Activated naive CD4-positive, alpha-beta T cell treated with anti-CD3 and anti-CD28 coated beads for 36 hours (primary cell): ENCODE measurements at regions not wholly inside any gene's neighbourhood (a gene's known extent, or its start where the extent isn't known, plus 50 kb on each side); places are given as distances from the start of the nearest gene placed in this dataset.

Source experiments
- CTCF ChIA-PET: fragments of 350-600 bp; sonication (Branson Sonifier 250); formaldehyde crosslinking; loops from one replicate; lab custom pipeline; 2021; ENCODE audit warnings: antibody characterized with exemption; lab: Charles Lee
- DNase-seq: peaks from one replicate; pipeline ENCODE4 v3.0.0-alpha.2; 2020
- H3K27ac Mint-ChIP-seq: one replicate; pipeline ENCODE4 v1.8.0; 2021; ENCODE audit warnings: mild to moderate bottlenecking, mixed read lengths
- H3K27me3 Mint-ChIP-seq: one replicate; pipeline ENCODE4 v1.8.0; 2021; ENCODE audit warnings: low read depth, mixed read lengths
- H3K36me3 Mint-ChIP-seq: one replicate; pipeline ENCODE4 v1.8.0; 2021; ENCODE audit warnings: low read depth, mixed read lengths
- H3K4me1 Mint-ChIP-seq: one replicate; pipeline ENCODE4 v1.8.0; 2021; ENCODE audit warnings: low read depth, mixed read lengths
- H3K4me3 Mint-ChIP-seq: one replicate; pipeline ENCODE4 v1.8.0; 2021; ENCODE audit warnings: mild to moderate bottlenecking, moderate library complexity, mixed read lengths
- H3K9me3 Mint-ChIP-seq: one replicate; pipeline ENCODE4 v1.8.0; 2021; ENCODE audit warnings: mixed read lengths
- intact Hi-C: fragments of 100-400 bp; cut with micrococcal nuclease; formaldehyde crosslinking; loops from one replicate; pipeline ENCODE4 v1.15.1; 2023

- Mint-ChIP-seq H3K36me3 (peaks cover 1% of the 10 kb centered on the region), H3K4me1 (no peaks in the 10 kb centered on the region), H3K27ac (no peak overlapping the region), H3K27me3 (no peaks in the 10 kb centered on the region), H3K9me3 (peaks cover 19% of the 10 kb centered on the region), H3K4me3 (no peak overlapping the region)
- CTCF ChIA-PET = no interaction called here
- DNase-seq = no peak
- intact Hi-C loops = no loop called here
Measured at GRCh38 chr9:106356924-106357323, 506.0 kb upstream of the ZNF462 start.

- no peaks in the 10 kb centered on the region for H3K27me3 Mint-ChIP-seq
- CTCF ChIA-PET = no interaction called here
- H3K4me1 Mint-ChIP-seq = no peaks in the 10 kb centered on the region
- no peak for DNase-seq
- H3K4me3 Mint-ChIP-seq = no peak overlapping the region
- H3K9me3 Mint-ChIP-seq = peaks cover 19% of the 10 kb centered on the region
- intact Hi-C loops = no loop called here
- H3K36me3 Mint-ChIP-seq = peaks cover 1% of the 10 kb centered on the region
- no peak overlapping the region for H3K27ac Mint-ChIP-seq
Measured at GRCh38 chr9:106358331-106358730, 504.6 kb upstream of the ZNF462 start.

- Mint-ChIP-seq H3K27me3 (no peaks in the 10 kb centered on the region), H3K4me3 (no peak overlapping the region), H3K9me3 (peaks cover 7% of the 10 kb centered on the region), H3K36me3 (no peaks in the 10 kb centered on the region), H3K4me1 (no peaks in the 10 kb centered on the region), H3K27ac (no peak overlapping the region)
- CTCF ChIA-PET = interaction anchor here (0.9 kb wide), 1 partner anchor 15 kb away, joined by 3 read pairs; no protein-coding TSS in a partner anchor
- DNase-seq = no peak
- intact Hi-C loops = no loop called here
Measured at GRCh38 chr9:106376689-106377088, 486.3 kb upstream of the ZNF462 start.

DNA sequence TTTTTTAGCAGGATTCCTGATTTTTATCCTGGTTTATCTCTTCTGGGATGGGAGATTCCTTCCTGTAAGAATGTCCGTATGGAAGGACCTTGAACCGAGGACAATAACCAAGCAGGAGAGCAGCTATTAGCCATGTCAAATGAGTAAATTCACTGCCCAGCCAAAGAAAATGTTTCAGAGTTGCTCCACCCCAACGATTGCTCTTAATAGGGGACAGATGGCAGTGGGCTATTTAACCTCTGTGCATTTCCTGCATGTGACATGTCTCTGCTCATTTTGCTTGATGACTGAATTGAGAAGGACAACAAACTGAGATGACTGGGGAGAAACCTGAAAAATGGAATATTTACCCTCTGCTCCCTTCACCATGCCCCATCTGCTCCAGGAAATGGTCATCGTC lies 479.9 kb upstream of the ZNF462 start:
- Mint-ChIP-seq H3K27ac (no peak overlapping the region), H3K4me1 (no peaks in the 10 kb centered on the region), H3K27me3 (no peaks in the 10 kb centered on the region), H3K9me3 (peaks cover 2% of the 10 kb centered on the region), H3K36me3 (no peaks in the 10 kb centered on the region), H3K4me3 (no peak overlapping the region)
- CTCF ChIA-PET = no interaction called here
- intact Hi-C loops = no loop called here
- DNase-seq = no peak

- no peak for DNase-seq
- intact Hi-C loops = no loop called here
- CTCF ChIA-PET = no interaction called here
- Mint-ChIP-seq H3K27ac (no peak overlapping the region), H3K27me3 (no peaks in the 10 kb centered on the region), H3K36me3 (no peaks in the 10 kb centered on the region), H3K4me3 (no peak overlapping the region), H3K9me3 (peaks cover 4% of the 10 kb centered on the region), H3K4me1 (no peaks in the 10 kb centered on the region)
Measured at GRCh38 chr9:106387965-106388364, 475.0 kb upstream of the ZNF462 start.

DNA sequence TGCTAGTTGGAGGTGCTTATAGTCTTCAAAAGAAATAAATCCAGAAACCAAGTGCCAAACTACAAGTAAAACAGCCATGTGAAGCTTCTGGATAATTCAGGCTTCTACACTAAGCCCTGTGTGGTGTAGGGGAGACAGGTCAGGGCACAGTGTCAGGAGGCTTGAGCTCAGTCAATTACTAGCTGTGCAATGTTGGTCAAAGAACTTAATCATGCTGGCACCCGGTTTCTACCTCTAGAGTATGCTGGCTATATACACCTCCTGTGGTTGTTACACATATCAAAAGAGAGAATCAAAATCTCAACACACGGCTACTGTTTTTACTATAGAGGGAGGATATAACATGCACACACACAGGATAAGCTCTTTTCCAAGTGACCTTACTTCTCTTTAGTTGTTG lies 469.7 kb upstream of the ZNF462 start:
- no peaks in the 10 kb centered on the region for H3K27me3 Mint-ChIP-seq
- CTCF ChIA-PET = no interaction called here
- H3K9me3 Mint-ChIP-seq = peaks cover 4% of the 10 kb centered on the region
- no peak overlapping the region for H3K27ac Mint-ChIP-seq
- intact Hi-C loops = no loop called here
- no peaks in the 10 kb centered on the region for H3K36me3 Mint-ChIP-seq
- no peak overlapping the region for H3K4me3 Mint-ChIP-seq
- no peak for DNase-seq
- no peaks in the 10 kb centered on the region for H3K4me1 Mint-ChIP-seq

DNA sequence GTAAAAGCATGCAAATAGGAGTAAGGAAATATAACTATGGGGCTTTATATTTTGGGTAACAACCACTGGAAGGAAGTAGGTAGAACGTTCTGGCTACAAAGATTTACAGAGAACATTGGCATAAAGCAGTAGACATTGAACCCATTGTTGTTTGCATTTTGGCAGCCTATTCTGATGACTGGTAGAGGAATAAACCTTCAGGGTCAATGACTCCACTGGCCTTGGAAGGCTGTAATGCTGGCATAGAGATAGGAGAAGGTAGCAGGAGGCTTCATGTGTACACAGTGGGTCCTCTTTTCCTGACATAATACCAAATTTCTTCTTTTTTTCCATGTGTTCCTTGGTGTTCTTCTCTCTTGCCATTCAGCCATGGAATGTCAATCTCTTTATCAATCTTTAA lies 462.8 kb upstream of the ZNF462 start:
- Mint-ChIP-seq H3K27me3 (no peaks in the 10 kb centered on the region), H3K9me3 (no peaks in the 10 kb centered on the region), H3K4me3 (no peak overlapping the region), H3K27ac (no peak overlapping the region), H3K4me1 (no peaks in the 10 kb centered on the region), H3K36me3 (no peaks in the 10 kb centered on the region)
- no peak for DNase-seq
- intact Hi-C loops = no loop called here
- CTCF ChIA-PET = no interaction called here

DNA sequence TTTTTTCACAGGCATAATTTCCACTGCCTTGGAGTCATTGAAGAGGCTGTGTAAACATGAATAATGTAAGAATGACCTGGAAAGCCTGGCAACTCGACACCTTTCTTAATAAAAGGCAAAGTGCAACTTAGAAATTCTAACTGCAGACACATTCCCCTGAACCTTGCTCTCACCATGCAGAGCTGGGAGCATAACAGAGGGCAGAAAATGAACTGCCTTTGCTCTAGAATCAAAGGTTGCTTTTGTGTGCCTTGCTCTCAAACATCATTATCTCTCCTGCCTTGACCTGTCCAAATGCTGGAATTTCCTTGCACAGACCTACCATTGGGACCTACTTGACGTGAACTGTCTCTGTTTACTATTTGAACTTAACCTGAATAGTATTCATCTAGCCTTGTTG lies 462.0 kb upstream of the ZNF462 start:
- H3K36me3 Mint-ChIP-seq = no peaks in the 10 kb centered on the region
- DNase-seq = no peak
- H3K27ac Mint-ChIP-seq = no peak overlapping the region
- no peaks in the 10 kb centered on the region for H3K9me3 Mint-ChIP-seq
- no peaks in the 10 kb centered on the region for H3K27me3 Mint-ChIP-seq
- CTCF ChIA-PET = no interaction called here
- no peaks in the 10 kb centered on the region for H3K4me1 Mint-ChIP-seq
- H3K4me3 Mint-ChIP-seq = no peak overlapping the region
- intact Hi-C loops = no loop called here

- no peak for DNase-seq
- Mint-ChIP-seq H3K9me3 (no peaks in the 10 kb centered on the region), H3K36me3 (no peaks in the 10 kb centered on the region), H3K4me1 (no peaks in the 10 kb centered on the region), H3K27ac (no peak overlapping the region), H3K27me3 (no peaks in the 10 kb centered on the region), H3K4me3 (no peak overlapping the region)
- intact Hi-C loops = no loop called here
- CTCF ChIA-PET = no interaction called here
Measured at GRCh38 chr9:106403081-106403480, 459.9 kb upstream of the ZNF462 start.

- Mint-ChIP-seq H3K27ac (no peak overlapping the region), H3K4me3 (no peak overlapping the region), H3K36me3 (no peaks in the 10 kb centered on the region), H3K27me3 (no peaks in the 10 kb centered on the region), H3K4me1 (no peaks in the 10 kb centered on the region), H3K9me3 (no peaks in the 10 kb centered on the region)
- DNase-seq = no peak
- intact Hi-C loops = no loop called here
- CTCF ChIA-PET = no interaction called here
Measured at GRCh38 chr9:106404137-106404536, 458.8 kb upstream of the ZNF462 start.

DNA sequence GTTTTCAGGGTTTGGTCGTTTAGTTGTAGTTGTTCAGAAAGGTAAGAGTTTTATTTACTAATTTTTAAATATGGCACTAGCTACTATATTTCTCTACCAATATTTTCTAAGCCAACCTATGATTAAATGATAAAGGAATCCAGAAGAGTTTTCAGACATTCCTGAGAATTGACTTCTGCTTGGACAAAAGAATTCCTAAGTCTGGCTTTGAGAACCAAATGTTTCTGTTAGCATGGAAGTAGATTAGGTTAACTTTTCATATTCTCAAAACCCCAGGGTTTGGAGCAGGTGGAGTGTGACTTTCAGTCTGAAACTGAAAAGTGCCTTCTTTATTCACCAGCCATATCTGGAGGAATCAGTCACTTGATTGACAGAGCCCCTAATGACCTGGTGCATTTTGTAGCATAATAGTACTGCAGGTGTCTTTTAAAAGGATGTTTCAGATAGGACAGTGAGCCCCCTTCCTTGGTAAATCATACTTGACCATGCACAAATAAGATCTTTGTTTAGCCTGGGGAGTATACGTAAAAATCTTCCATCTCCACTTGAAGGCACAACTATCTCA lies 457.0 kb upstream of the ZNF462 start:
- H3K36me3 Mint-ChIP-seq = no peaks in the 10 kb centered on the region
- no peaks in the 10 kb centered on the region for H3K4me1 Mint-ChIP-seq
- CTCF ChIA-PET = no interaction called here
- H3K27ac Mint-ChIP-seq = no peak overlapping the region
- DNase-seq = no peak
- no peak overlapping the region for H3K4me3 Mint-ChIP-seq
- no peaks in the 10 kb centered on the region for H3K27me3 Mint-ChIP-seq
- no peaks in the 10 kb centered on the region for H3K9me3 Mint-ChIP-seq
- intact Hi-C loops = no loop called here

DNA sequence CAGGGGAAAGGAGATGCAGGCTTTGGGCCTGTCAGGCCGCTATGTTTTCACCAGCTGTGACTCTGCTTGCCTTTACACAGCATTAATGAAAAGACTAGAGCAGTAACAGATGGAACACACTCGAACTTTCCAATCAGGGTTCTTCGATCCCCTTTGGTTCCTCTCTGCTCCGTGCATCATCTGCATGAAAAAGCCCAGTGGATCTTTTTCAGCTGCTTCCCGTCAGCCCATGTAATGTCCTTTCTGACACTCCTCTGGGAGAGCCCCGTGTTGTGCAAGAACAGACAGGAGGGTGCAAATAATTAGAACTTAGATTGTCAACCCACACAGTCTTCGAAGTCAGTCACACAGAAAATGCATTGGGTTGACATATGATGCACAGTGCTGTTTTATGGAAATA lies 448.9 kb upstream of the ZNF462 start:
- H3K4me1 Mint-ChIP-seq = no peaks in the 10 kb centered on the region
- no peak overlapping the region for H3K4me3 Mint-ChIP-seq
- intact Hi-C loops = no loop called here
- H3K27ac Mint-ChIP-seq = no peak overlapping the region
- CTCF ChIA-PET = no interaction called here
- no peaks in the 10 kb centered on the region for H3K27me3 Mint-ChIP-seq
- DNase-seq = no peak
- peaks cover 6% of the 10 kb centered on the region for H3K9me3 Mint-ChIP-seq
- H3K36me3 Mint-ChIP-seq = no peaks in the 10 kb centered on the region

DNA sequence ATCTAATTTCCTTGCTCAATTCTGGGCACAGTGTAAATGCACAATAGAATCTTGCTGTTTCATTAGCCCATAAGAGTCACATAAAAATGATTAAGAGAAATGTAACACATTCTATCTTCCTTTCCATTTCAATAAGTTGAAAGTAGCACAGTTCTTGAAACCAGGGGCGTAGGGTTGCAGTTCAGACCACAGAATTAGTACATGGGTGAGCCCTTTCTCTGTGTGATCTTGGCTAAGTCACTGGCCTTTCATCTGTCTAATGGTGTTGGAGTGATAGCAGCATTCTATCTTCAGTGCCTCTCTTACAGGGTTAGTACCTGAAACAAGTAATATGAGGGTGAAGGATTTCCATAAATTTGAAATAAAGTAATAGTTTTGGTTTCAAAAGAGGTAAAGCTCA lies 445.3 kb upstream of the ZNF462 start:
- Mint-ChIP-seq H3K4me1 (no peaks in the 10 kb centered on the region), H3K27me3 (peaks cover 3% of the 10 kb centered on the region), H3K4me3 (no peak overlapping the region), H3K27ac (no peak overlapping the region), H3K36me3 (no peaks in the 10 kb centered on the region), H3K9me3 (peaks cover 9% of the 10 kb centered on the region)
- DNase-seq = no peak
- intact Hi-C loops = no loop called here
- CTCF ChIA-PET = no interaction called here

DNA sequence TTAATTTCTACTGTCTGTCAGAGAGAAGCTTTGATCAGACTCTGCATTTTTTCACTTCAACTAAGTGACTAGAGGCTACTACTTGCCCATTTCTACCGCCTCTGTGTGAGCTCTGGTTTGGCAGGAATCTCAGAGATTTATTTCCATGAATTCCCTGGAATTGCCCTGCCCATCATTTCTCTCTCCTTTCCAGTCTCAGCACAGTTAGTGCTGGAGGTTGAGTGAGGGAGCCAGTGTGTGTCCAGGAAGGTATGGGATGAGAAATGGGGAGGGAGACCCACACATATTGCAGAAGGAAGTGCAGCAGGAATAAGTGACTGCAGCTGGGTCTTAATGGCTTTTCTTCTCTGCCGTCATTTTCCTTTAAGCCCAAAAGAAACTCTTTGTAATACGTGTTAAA lies 443.1 kb upstream of the ZNF462 start:
- CTCF ChIA-PET = no interaction called here
- Mint-ChIP-seq H3K36me3 (no peaks in the 10 kb centered on the region), H3K27me3 (peaks cover 3% of the 10 kb centered on the region), H3K4me1 (no peaks in the 10 kb centered on the region), H3K9me3 (peaks cover 6% of the 10 kb centered on the region), H3K4me3 (no peak overlapping the region), H3K27ac (no peak overlapping the region)
- DNase-seq = no peak
- intact Hi-C loops = no loop called here
